Fibroblast of mammary gland (primary cell): ENCODE measurements at regions not wholly inside any gene's neighbourhood (a gene's known extent, or its start where the extent isn't known, plus 50 kb on each side); places are given as distances from the start of the nearest gene placed in this dataset.

ENCODE experiments used
- DNase-seq: peaks from one replicate; pipeline ENCODE4 v3.0.0-alpha.2; 2010; ENCODE audit warnings: low read depth
- H3K4me3 ChIP-seq: 2 replicates; pipeline ENCODE4 v1.5.1; 2011; ENCODE audit warnings: low read depth, mild to moderate bottlenecking, low read length, moderate library complexity; ENCODE audit not compliant: control insufficient read depth
- TF ChIP-seq, protein P1 (sequence below): conservative IDR thresholded peaks from 2 replicates; pipeline ENCODE4 v1.5.1; 2011; ENCODE audit warnings: low read depth, low read length, inconsistent platforms; ENCODE audit not compliant: control insufficient read depth, insufficient read depth

DNA sequence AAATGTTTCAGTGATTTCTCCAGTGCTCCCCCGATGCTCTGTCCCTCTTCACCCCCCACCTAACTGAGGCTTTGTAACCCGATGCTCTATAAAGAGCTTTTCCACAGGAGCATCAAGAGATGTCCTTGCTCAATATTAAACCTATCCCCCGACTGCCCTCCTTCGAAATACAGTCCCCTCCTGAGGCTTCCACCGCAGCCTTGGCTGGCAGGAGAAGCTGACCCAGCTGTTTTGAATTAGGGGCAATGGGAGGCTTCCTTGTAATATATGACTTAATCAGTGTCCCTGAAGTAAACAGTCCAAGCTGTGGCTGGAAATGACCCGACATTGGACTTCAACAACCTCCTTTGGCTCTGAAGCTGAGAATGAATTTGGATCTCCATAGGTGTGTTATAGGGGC lies 62.4 kb downstream of the TMEM30B start:
- TF ChIP-seq, protein P1, sequence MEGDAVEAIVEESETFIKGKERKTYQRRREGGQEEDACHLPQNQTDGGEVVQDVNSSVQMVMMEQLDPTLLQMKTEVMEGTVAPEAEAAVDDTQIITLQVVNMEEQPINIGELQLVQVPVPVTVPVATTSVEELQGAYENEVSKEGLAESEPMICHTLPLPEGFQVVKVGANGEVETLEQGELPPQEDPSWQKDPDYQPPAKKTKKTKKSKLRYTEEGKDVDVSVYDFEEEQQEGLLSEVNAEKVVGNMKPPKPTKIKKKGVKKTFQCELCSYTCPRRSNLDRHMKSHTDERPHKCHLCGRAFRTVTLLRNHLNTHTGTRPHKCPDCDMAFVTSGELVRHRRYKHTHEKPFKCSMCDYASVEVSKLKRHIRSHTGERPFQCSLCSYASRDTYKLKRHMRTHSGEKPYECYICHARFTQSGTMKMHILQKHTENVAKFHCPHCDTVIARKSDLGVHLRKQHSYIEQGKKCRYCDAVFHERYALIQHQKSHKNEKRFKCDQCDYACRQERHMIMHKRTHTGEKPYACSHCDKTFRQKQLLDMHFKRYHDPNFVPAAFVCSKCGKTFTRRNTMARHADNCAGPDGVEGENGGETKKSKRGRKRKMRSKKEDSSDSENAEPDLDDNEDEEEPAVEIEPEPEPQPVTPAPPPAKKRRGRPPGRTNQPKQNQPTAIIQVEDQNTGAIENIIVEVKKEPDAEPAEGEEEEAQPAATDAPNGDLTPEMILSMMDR = no peak
- peak; percentile 83 for DNase-seq
- H3K4me3 ChIP-seq = no peak overlapping the region

DNA sequence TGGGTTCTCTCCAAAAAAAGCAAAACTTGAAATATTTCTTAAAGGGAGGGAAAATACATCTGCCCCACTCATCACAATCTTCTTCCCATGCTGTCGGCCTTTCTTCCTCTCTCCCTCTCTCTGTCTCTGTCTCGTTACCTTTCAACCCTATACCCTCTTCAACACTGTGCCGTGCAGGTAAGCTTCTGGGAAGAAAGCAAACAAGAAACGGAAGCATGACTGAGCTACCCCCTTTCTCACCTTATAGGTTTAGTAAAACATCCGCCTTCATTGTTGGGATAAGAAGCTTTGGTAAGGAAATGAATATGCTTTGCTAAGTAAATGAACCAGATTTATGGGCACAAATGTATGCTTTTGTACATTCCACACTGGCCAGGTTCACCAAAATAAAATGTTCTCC lies 63.0 kb downstream of the TMEM30B start:
- no peak for DNase-seq
- TF ChIP-seq, protein P1 = no peak
- H3K4me3 ChIP-seq = no peak overlapping the region

DNA sequence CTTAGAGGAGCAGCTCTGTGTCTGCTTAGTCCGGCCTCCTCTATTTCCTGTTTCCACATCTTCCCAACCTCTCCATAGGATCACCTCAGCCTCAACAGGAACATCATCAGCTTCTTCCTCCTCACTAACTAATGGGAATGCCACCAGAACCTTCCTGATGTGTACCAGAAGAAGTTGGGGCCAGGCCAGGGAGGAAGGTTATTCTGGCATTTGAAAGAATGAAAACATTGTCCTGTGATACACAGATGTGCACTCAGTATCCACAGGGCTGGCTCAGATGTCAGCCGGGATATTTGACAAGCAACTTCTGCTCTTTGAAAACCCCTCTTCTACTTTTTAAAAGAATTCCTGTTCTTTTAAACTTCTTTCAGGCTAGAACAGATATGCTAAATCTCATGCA lies 63.6 kb downstream of the TMEM30B start:
- DNase-seq = no peak
- H3K4me3 ChIP-seq = no peak overlapping the region

DNA sequence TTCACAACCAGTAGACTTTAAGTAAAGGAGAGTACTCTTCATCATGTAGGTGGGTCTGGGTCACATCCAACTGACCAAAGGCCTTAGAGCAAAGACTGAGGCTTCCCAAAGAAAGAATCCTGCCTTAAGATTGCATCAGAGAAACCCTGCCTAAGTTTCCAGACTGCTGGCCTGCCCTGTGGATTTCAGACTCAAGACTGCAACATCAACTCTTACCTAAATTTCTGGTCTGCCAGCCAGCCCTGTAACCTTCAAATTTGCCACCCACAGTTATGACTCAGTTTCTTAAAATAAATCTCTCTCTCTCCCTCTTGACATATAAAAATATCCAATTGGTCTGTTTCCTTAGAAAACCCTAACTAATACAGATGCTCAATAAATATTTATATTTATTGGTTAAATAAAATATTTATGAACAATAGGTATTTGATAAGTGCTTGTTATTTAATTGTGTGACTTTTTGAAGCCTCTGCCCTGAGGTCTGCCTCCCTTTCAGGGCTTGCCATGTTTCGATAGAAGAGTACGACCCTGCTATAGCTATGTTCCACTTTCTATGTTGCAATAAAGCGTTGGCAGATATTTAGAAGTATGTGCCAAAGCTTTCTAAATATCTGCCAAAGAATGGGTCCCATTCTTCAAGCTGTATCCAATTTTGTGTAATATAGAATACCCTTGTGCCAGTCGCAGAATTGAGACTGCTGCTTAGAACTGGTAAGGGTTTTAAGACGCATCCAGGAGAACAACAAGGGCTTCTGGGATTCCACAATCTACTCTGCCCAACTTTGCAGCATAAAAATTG lies 65.7 kb downstream of the TMEM30B start:
- H3K4me3 ChIP-seq = no peak overlapping the region
- DNase-seq = peak; percentile 73
- TF ChIP-seq, protein P1 = no peak

More for the DNA sequence above, 63.6 kb downstream of the TMEM30B start:
- TF ChIP-seq, protein P1 = no peak

DNA sequence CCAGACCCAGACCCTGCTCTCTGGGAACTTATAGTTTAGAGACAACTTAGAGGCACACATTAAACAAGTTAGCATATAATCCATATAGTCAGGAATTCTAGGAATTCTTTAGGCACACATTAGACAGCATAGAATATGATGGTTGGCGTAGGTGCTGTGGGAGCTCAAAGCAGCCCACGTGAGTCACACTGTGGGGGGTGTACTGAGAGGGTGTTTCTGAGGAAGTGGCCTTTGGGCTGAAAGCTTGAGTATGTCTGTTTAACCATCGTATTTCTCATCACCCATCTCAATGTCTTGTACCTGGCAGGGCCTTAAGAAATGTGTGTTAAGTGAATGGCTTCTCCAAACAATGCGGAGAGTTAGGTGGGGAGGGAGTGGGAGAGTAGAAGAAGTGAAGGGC lies 67.2 kb downstream of the TMEM30B start:
- DNase-seq = peak; percentile 26
- TF ChIP-seq, protein P1 = no peak
- H3K4me3 ChIP-seq = no peak overlapping the region

DNA sequence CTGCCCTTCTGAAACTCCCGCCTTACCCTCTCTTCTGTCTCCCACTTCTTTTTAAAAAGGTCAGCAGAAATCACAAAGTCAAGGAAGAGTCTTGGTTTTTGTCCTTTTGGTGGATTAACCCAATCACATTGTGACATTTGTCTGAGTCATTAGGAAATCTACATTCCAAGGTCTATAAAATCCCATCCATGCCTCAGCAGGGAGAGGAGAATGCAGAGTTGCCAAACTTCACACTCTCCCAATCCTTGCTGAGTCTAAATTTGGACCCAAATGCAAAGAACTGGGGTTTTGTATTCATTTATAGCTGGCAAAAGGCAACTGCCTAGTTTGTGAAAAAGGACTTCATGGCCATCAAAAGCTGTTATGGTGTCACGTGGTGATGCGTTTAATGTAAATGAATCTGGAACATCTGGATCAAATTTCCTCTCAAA lies 67.9 kb downstream of the TMEM30B start:
- H3K4me3 ChIP-seq = no peak overlapping the region
- peak; percentile 71 for DNase-seq

More for the DNA sequence above, 67.9 kb downstream of the TMEM30B start:
- TF ChIP-seq, protein P1 = no peak
